HG03103 (cell line): ENCODE measurements at regions not wholly inside any gene's neighbourhood (a gene's known extent, or its start where the extent isn't known, plus 50 kb on each side); places are given as distances from the start of the nearest gene placed in this dataset.

Experiments used
- ATAC-seq: cut with Tn5 transposase; IDR thresholded peaks from one replicate; pipeline ENCODE4 v1.9.1; 2021; ENCODE audit warnings: low read depth; ENCODE audit not compliant: unreplicated experiment

GRCh38 chr14:98638366-98638765, 633.6 kb downstream of the BCL11B start:
- ATAC-seq: no peak

- ATAC-seq: no peak
Observed at GRCh38 chr14:98647754-98648153, 624.2 kb downstream of the BCL11B start.

DNA sequence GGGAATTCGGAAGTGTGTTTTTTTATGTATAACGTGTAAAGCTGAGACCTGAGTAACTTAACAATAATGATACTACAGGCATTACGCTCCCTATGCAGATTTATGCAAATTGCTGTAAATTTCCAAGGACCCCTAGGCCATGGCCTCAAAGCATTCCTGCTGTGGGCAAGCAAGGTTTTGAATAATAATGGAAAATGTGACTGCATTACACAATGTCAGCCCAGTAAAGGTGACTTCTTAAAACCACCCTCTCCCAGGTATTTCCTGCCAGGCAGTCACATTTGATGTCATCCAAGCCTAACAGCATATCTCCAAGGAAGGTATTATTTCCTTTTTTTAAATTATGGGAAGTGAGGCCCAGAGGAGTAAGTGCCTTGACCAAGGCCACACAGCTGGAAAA, 621.0 kb downstream of the BCL11B start:
- ATAC-seq: no peak

DNA sequence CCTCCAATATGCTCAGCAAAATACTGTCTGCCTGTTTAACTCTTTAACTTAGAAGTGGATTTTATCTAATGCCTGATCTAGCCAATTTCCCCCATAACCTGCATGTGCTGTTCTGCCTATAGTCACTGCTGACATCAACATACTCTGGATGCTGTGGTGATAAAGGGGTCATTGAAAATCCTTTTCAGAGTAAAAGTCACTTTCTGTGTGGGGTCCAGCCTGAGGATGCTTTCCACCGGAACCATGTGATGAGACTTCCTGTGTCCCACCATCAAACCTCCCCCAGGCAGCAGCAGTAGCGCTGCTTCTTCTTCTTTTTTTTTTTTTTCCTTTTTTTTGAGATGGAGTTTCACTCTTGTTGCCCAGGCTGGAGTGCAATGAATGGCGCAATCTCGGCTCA, 607.0 kb downstream of the BCL11B start:
- no peak for ATAC-seq

- ATAC-seq: no peak
Observed at GRCh38 chr14:98666545-98666944, 605.5 kb downstream of the BCL11B start.

GRCh38 chr14:98682033-98682432, 590.0 kb downstream of the BCL11B start:
- ATAC-seq: no peak

- ATAC-seq: no peak
Observed at GRCh38 chr14:98682726-98683125, 589.3 kb downstream of the BCL11B start.

DNA sequence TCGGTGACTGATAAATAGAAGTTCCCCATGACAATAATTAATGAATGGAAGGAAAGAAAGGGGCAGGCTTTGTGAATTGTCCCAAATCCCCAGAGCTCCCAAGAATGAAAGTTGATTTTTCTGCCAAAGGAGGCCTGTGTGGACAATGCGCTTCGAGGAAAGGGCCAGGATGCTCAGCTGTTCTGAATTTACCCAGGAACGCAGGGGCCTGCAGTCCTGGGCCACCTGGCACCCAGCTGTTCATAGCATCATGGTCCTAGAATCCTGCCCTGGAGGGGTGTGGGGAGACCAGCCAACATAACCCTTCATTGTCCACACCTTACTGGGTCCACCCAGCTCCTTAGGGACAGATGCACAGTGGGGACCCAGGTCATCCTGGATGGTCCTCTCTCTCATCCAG, 587.5 kb downstream of the BCL11B start:
- ATAC-seq: no peak

GRCh38 chr14:98685725-98686124, 586.3 kb downstream of the BCL11B start:
- no peak for ATAC-seq

DNA sequence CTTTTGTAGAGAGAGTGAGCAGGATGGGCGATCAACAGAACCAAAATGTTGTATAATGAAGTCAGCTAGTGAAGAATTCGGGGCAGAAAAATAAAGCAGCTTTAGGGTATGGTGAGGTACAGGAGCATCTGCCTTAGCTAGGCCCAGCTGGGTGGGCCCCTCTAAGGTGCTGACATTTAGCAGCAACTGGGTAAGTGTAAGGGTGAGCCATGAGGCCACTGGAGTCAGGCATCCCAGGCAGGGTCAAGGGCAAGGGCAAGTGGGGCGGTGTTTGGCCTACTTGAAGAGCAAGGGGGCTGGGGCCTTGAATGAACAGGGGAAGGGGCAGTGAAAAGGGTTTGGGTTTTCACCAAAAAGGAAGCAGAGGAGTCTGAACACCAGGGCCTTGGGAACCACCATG, 583.6 kb downstream of the BCL11B start:
- ATAC-seq: no peak

GRCh38 chr14:98689951-98690350, 582.0 kb downstream of the BCL11B start:
- ATAC-seq: no peak

GRCh38 chr14:98692832-98693231, 579.2 kb downstream of the BCL11B start:
- ATAC-seq: no peak

GRCh38 chr14:98694541-98694940, 577.5 kb downstream of the BCL11B start:
- no peak for ATAC-seq

- no peak for ATAC-seq
Observed at GRCh38 chr14:98695809-98696208, 576.2 kb downstream of the BCL11B start.

DNA sequence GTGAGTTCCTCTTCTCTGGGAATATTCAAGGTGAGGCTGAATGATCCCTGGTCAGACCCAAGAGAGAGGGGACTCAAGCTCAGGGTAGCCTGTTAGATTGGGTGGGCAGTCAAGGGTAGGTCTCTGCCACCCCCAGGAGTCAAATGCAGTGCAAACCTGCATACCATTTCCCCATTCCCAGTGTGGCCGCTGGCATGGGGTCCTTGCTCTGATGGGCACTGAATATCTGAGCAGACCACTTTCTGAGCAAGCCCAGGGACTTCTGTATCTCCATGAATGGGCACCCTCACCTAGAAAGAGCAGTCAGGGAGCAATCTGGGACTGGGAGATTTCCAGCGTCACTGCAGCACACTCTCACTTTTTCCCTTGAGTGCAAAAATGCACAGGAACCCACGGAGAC, 573.7 kb downstream of the BCL11B start:
- no peak for ATAC-seq

DNA sequence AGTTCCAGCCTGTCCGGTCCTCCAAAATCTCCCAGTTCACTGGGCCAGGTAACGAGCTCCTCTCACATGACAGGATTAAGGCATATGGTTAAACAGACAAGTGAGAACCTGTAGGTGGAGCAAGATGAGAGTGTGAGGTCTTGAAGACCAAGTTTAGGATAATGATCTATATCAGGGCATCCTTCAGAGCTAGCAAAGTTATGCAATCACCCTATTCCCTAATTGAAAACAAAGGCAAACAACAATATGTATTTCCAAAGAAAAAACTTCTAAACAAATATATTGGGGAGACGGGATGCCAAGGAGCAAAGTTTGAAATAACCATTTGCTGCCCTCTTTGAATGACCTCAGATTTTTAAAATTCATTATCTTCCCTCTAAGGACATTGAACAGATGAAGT, 571.2 kb downstream of the BCL11B start:
- ATAC-seq: no peak

GRCh38 chr14:98701377-98701776, 570.6 kb downstream of the BCL11B start:
- ATAC-seq: no peak

DNA sequence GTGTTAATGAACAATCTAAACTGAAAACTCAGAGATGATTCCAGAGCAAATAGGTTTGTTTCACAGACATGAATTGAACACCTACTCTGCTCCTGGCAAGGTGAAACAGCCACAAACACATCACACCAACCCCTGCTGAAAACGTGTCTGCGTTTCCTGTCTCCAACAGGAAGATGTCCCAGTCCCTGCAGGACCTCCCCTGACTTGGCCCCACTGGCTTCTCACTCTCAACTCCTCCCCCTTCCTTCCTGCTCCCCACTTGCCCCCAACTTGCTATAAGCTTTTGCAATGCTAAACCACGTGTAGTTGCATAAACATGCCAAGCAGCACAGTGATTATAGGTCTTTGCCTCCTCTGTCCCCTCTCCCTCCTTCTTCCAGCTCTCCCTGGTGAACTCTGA, 567.6 kb downstream of the BCL11B start:
- ATAC-seq: no peak

GRCh38 chr14:98705871-98706300, 566.1 kb downstream of the BCL11B start:
- no peak for ATAC-seq

- no peak for ATAC-seq
Observed at GRCh38 chr14:98707522-98707921, 564.5 kb downstream of the BCL11B start.

GRCh38 chr14:98708555-98708954, 563.4 kb downstream of the BCL11B start:
- no peak for ATAC-seq

DNA sequence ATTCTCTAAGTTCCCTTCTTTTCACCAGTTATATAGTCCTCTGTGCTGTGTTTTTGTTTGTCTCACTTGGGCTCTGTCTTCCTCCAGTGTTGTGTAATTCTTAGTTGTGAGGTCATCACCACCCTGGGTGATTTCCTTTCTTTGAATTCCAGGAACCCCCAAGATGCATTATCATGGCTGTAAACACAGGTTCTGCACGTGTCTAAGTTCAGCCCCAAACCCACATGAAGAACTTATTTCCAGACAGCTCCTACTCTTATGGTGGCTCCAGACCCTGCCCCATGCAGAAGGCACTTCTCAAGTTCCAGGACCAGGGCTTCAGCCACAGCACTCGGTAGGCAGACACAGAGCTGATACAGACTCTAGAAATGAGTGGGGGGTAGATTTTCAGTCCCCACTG, 560.5 kb downstream of the BCL11B start:
- ATAC-seq: no peak

GRCh38 chr14:98714626-98715425, 557.2 kb downstream of the BCL11B start:
- no peak for ATAC-seq
